ENCODE measurements at regions not wholly inside any gene's neighbourhood (a gene's known extent, or its start where the extent isn't known, plus 50 kb on each side); places are given as distances from the start of the nearest gene placed in this dataset.
"Not testable (repeated sequence)": the region's sequence is repeated elsewhere in the genome, so short reads cannot be mapped to it uniquely, and the experiment has no call there.

DNA sequence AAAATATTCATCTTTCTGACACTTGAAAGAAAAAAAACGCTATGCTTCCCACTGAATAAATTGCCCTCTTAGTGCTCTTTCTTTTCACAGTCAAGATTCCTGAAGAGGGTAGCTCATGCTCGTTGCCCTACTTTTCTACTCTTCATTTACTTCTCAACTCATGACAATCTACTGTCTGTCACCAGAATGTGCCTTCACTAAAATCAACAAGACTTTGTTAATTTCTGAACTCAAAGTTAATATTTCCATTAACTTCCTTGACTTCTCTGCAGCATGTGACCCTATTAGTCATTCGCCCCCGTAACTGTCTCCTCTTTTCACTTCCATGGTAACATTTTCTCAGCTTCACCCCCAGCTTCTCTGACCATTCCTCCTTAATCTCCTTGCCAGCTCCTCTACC, 98.9 kb upstream of the MAPRE2 start:
- POLR2A ChIA-PET, result no interaction called here
- CTCF ChIA-PET, result interaction anchor here (1.8 kb wide), 2 partner anchors 10 to 201 kb away, joined by 4 read pairs; no protein-coding TSS in a partner anchor
- no peak for DNase-seq (ENCODE audit: extremely low spot score)
- TF ChIP-seq, protein P1, sequence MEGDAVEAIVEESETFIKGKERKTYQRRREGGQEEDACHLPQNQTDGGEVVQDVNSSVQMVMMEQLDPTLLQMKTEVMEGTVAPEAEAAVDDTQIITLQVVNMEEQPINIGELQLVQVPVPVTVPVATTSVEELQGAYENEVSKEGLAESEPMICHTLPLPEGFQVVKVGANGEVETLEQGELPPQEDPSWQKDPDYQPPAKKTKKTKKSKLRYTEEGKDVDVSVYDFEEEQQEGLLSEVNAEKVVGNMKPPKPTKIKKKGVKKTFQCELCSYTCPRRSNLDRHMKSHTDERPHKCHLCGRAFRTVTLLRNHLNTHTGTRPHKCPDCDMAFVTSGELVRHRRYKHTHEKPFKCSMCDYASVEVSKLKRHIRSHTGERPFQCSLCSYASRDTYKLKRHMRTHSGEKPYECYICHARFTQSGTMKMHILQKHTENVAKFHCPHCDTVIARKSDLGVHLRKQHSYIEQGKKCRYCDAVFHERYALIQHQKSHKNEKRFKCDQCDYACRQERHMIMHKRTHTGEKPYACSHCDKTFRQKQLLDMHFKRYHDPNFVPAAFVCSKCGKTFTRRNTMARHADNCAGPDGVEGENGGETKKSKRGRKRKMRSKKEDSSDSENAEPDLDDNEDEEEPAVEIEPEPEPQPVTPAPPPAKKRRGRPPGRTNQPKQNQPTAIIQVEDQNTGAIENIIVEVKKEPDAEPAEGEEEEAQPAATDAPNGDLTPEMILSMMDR (IDR thresholded peaks at IDR 0.05; ENCODE audit: control extremely low read depth, extremely low read depth, low read depth, missing control alignments), result no peak

GRCh38 chr18:34942975-34943374, 98.2 kb upstream of the MAPRE2 start:
- TF ChIP-seq, protein P1 (IDR thresholded peaks at IDR 0.05; ENCODE audit: control extremely low read depth, extremely low read depth, low read depth, missing control alignments), result no peak
- ChIA-PET CTCF (interaction anchor here (1.3 to 1.8 kb wide), 3 partner anchors 11 to 200 kb away, joined by 3 to 4 read pairs (median 4); no protein-coding TSS in a partner anchor), POLR2A (no interaction called here)
- DNase-seq (ENCODE audit: extremely low spot score), result no peak

GRCh38 chr18:34943587-34943986, 97.6 kb upstream of the MAPRE2 start:
- TF ChIP-seq, protein P1 (IDR thresholded peaks at IDR 0.05; ENCODE audit: control extremely low read depth, extremely low read depth, low read depth, missing control alignments), result no peak
- ChIA-PET POLR2A (no interaction called here), CTCF (interaction anchor here (0.8 to 1.8 kb wide), 3 partner anchors 8 to 200 kb away, joined by 3 to 4 read pairs (median 3); no protein-coding TSS in a partner anchor)
- no peak for DNase-seq (ENCODE audit: extremely low spot score)

GRCh38 chr18:34947711-34948125, 93.5 kb upstream of the MAPRE2 start:
- TF ChIP-seq, protein P1 (IDR thresholded peaks at IDR 0.05; ENCODE audit: control extremely low read depth, extremely low read depth, low read depth, missing control alignments), result no peak
- ChIA-PET CTCF (no interaction called here), POLR2A (no interaction called here)
- DNase-seq (ENCODE audit: extremely low spot score), result no peak

- TF ChIP-seq, protein P1 (IDR thresholded peaks at IDR 0.05; ENCODE audit: control extremely low read depth, extremely low read depth, low read depth, missing control alignments), result no peak
- CTCF ChIA-PET, result interaction anchor here (1.2 kb wide), 3 partner anchors 8 to 39 kb away, joined by 3 read pairs; no protein-coding TSS in a partner anchor
- POLR2A ChIA-PET, result no interaction called here
- DNase-seq (ENCODE audit: extremely low spot score), result no peak
Measured at GRCh38 chr18:34951625-34952379, 89.4 kb upstream of the MAPRE2 start.

- POLR2A ChIA-PET, result no interaction called here
- TF ChIP-seq, protein P1 (IDR thresholded peaks at IDR 0.05; ENCODE audit: control extremely low read depth, extremely low read depth, low read depth, missing control alignments), result no peak
- CTCF ChIA-PET, result interaction anchor here (1.2 kb wide), 2 partner anchors 17 to 38 kb away, joined by 3 read pairs; no protein-coding TSS in a partner anchor
- DNase-seq (ENCODE audit: extremely low spot score), result no peak
Measured at GRCh38 chr18:34953212-34953611, 88.0 kb upstream of the MAPRE2 start.

- POLR2A ChIA-PET; CTCF ChIA-PET; DNase-seq (ENCODE audit: extremely low spot score): not testable (repeated sequence)
Measured at GRCh38 chr18:34955494-34955893, 85.7 kb upstream of the MAPRE2 start.
